ENCODE measurements at regions not wholly inside any gene's neighbourhood (a gene's known extent, or its start where the extent isn't known, plus 50 kb on each side); places are given as distances from the start of the nearest gene placed in this dataset.

DNA sequence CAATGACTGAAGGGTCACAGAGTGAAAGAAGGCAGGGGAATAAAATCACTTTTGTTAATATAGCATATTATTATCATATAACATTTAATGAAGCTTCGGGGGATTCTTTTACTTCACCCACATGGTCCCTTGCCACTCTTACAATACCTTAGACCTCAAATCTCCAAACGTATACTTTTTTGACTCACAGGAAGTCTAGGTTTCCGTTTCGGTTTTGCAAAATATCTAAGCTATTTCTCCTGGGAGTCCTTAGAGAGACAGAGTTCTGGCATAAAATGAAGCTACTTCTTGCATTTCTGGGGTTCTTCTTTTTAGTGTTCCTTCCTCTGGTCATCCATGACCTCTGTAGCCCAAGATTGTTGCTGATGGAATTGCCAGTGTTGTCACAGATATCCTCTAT lies 590.5 kb upstream of the ATP2B1 start:
- TF ChIP-seq, protein P1, sequence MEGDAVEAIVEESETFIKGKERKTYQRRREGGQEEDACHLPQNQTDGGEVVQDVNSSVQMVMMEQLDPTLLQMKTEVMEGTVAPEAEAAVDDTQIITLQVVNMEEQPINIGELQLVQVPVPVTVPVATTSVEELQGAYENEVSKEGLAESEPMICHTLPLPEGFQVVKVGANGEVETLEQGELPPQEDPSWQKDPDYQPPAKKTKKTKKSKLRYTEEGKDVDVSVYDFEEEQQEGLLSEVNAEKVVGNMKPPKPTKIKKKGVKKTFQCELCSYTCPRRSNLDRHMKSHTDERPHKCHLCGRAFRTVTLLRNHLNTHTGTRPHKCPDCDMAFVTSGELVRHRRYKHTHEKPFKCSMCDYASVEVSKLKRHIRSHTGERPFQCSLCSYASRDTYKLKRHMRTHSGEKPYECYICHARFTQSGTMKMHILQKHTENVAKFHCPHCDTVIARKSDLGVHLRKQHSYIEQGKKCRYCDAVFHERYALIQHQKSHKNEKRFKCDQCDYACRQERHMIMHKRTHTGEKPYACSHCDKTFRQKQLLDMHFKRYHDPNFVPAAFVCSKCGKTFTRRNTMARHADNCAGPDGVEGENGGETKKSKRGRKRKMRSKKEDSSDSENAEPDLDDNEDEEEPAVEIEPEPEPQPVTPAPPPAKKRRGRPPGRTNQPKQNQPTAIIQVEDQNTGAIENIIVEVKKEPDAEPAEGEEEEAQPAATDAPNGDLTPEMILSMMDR (conservative IDR thresholded peaks at IDR 0.05 in 1 of 2, IDR thresholded peaks at IDR 0.05 in 1 of 2; ENCODE audit: extremely low read depth in 1 of 2, insufficient read depth in 1 of 2, low read depth in 1 of 2, low read length in 2 of 2), result no peak
- no peak for TF ChIP-seq EZH2 (IDR thresholded peaks at IDR 0.05; ENCODE audit: borderline replicate concordance, low read length)
